A549 (cell line): ENCODE measurements at regions not wholly inside any gene's neighbourhood (a gene's known extent, or its start where the extent isn't known, plus 50 kb on each side); places are given as distances from the start of the nearest gene placed in this dataset.

Experiments used
- ATAC-seq, 2 experiments: fragments of 200-7000 bp in 1 of 2; fragments of >200 bp in 1 of 2; cut with Nextera tagmentation in 1 of 2; cut with Tn5 transposase in 1 of 2; 3 replicates each; pipeline versions ENCODE4 v1.8.0 to v1.9.1; 2018 to 2020; ENCODE audit warnings: mild to moderate bottlenecking in 1 of 2, moderate library complexity in 1 of 2
- CTCF ChIA-PET: fragments of 300-600 bp; sonication (Branson Sonifier 250); formaldehyde crosslinking; extraction: SDS; loops from one replicate; lab custom pipeline; 2021; ENCODE audit warnings: antibody characterized with exemption, inconsistent platforms; lab: Yijun Ruan, JAX
- POLR2A ChIA-PET: fragments of 350-600 bp; formaldehyde crosslinking; extraction: SDS; loops from one replicate; lab custom pipeline; 2021; ENCODE audit warnings: antibody characterized with exemption, inconsistent platforms; lab: Yijun Ruan, JAX
- DNase-seq, 2 experiments: peaks; one replicate each; pipeline versions ENCODE4 v3.0.0 to v3.0.0-alpha.2; 2011 to 2016; ENCODE audit warnings: low read depth in 1 of 2, low spot score in 1 of 2
- FAIRE-seq: peaks from 2 replicates; lab custom pipeline; 2011; peaks lifted over from hg19 to GRCh38; lab: Jason Lieb, UNC
- H3K27ac ChIP-seq, 2 experiments: fragments of >200 bp; sonication (Bioruptor Twin); formaldehyde crosslinking; 3 replicates each; pipeline ENCODE4 v1.5.1; 2016 to 2017
- H3K4me1 ChIP-seq: fragments of >200 bp; sonication (Bioruptor Twin); formaldehyde crosslinking; 3 replicates; pipeline ENCODE4 v1.6.1; 2016
- H3K4me2 ChIP-seq: fragments of >200 bp; sonication (Bioruptor Twin); formaldehyde crosslinking; 3 replicates; pipeline ENCODE4 v1.6.1; 2016
- H3K4me3 ChIP-seq: fragments of >200 bp; sonication (Bioruptor Twin); formaldehyde crosslinking; 3 replicates; pipeline ENCODE4 v1.5.1; 2016
- H3K9me3 ChIP-seq: fragments of >200 bp; sonication (Bioruptor Twin); formaldehyde crosslinking; 3 replicates; pipeline ENCODE4 v1.6.1; 2016
- BHLHE40 ChIP-seq: IDR thresholded peaks from 2 replicates; pipeline ENCODE4 v1.6.1; 2012; ENCODE audit warnings: low read depth, low read length, inconsistent platforms
- CBX8 ChIP-seq: fragments of 200-600 bp; sonication (generic); IDR thresholded peaks from 2 replicates; pipeline ENCODE4 v1.6.1; 2016
- CEBPB ChIP-seq, 2 experiments: fragments of >200 bp in 1 of 2; sonication (Bioruptor Twin) in 1 of 2; formaldehyde crosslinking in 1 of 2; IDR thresholded peaks; 2 replicates each; pipeline ENCODE4 v1.6.1; 2012 to 2016
- CHD2 ChIP-seq: fragments of 150-350 bp; IDR thresholded peaks from 2 replicates; pipeline ENCODE4 v1.6.1; 2014; ENCODE audit warnings: low read length; ENCODE audit not compliant: partially characterized antibody
- CTCF ChIP-seq: fragments of >200 bp; sonication (Bioruptor Twin); formaldehyde crosslinking; IDR thresholded peaks from 3 replicates; pipeline ENCODE4 v1.5.1; 2016
- EHF ChIP-seq: fragments of 250-450 bp; sonication (Bioruptor Pico); IDR thresholded peaks from 2 replicates; pipeline ENCODE4 v1.5.0; 2020; ENCODE audit warnings: mild to moderate bottlenecking
- EP300 ChIP-seq, 2 experiments: fragments of >200 bp; sonication (Bioruptor Twin); formaldehyde crosslinking; IDR thresholded peaks; 2 replicates in 1 of 2; 3 replicates in 1 of 2; pipeline ENCODE4 v1.6.1; 2016 to 2017
- ESRRA ChIP-seq: fragments of 150-350 bp; IDR thresholded peaks from 2 replicates; pipeline ENCODE4 v1.6.1; 2014; ENCODE audit warnings: mild to moderate bottlenecking, low read length, borderline replicate concordance
- FOSL2 ChIP-seq, 2 experiments: fragments of 450-650 bp in 1 of 2; fragments of >200 bp in 1 of 2; sonication (Bioruptor Twin) in 1 of 2; formaldehyde crosslinking; IDR thresholded peaks; 2 replicates each; pipeline versions ENCODE4 v1.5.0 to v1.6.1; 2016 to 2020; ENCODE audit warnings: mild to moderate bottlenecking in 1 of 2, moderate library complexity in 1 of 2
- FOXS1 ChIP-seq: fragments of 250-450 bp; sonication (Bioruptor Pico); IDR thresholded peaks from 2 replicates; pipeline ENCODE4 v1.5.0; 2020; ENCODE audit warnings: mild to moderate bottlenecking, moderate library complexity
- HDAC2 ChIP-seq: fragments of 200-600 bp; sonication (generic); IDR thresholded peaks from 2 replicates; pipeline ENCODE4 v1.6.1; 2016
- HEYL ChIP-seq: fragments of 250-450 bp; sonication (Bioruptor Pico); IDR thresholded peaks from 2 replicates; pipeline ENCODE4 v1.8.0; 2021; ENCODE audit warnings: mild to moderate bottlenecking, moderate library complexity
- HOXB5 ChIP-seq: fragments of 250-450 bp; sonication (Bioruptor Pico); IDR thresholded peaks from 2 replicates; pipeline ENCODE4 v1.5.0; 2020; ENCODE audit warnings: mild to moderate bottlenecking, moderate library complexity
- KDM5A ChIP-seq: fragments of 200-600 bp; sonication (generic); IDR thresholded peaks from 2 replicates; pipeline ENCODE4 v1.6.1; 2016; ENCODE audit warnings: antibody characterized with exemption, mild to moderate bottlenecking
- MAFK ChIP-seq: fragments of 450-650 bp; IDR thresholded peaks from 2 replicates; pipeline ENCODE4 v1.6.1; 2014; ENCODE audit not compliant: partially characterized antibody
- NPAS2 ChIP-seq: fragments of 250-450 bp; sonication (Bioruptor Pico); IDR thresholded peaks from 2 replicates; pipeline ENCODE4 v1.8.0; 2022; ENCODE audit warnings: mild to moderate bottlenecking, moderate library complexity, borderline replicate concordance
- NR3C1 ChIP-seq: fragments of >200 bp; sonication (Bioruptor Twin); formaldehyde crosslinking; IDR thresholded peaks from 3 replicates; pipeline ENCODE4 v1.6.1; 2017
- PBX3 ChIP-seq: IDR thresholded peaks from 2 replicates; pipeline ENCODE4 v1.6.1; 2012
- PHF8 ChIP-seq: fragments of 200-600 bp; sonication (generic); IDR thresholded peaks from 2 replicates; pipeline ENCODE4 v1.6.1; 2016; ENCODE audit warnings: low read depth, mild to moderate bottlenecking, antibody characterized with exemption, moderate library complexity, borderline replicate concordance
- POLR2A ChIP-seq: IDR thresholded peaks from 2 replicates; pipeline ENCODE4 v1.6.1; 2012; ENCODE audit warnings: mild to moderate bottlenecking, low read length
- RCOR1 ChIP-seq: fragments of 150-350 bp; IDR thresholded peaks from 2 replicates; pipeline ENCODE4 v1.6.1; 2014; ENCODE audit warnings: antibody characterized with exemption, low read length, low read depth
- RFX5 ChIP-seq: fragments of 450-650 bp; IDR thresholded peaks from 2 replicates; pipeline ENCODE4 v1.7.1; 2014; ENCODE audit warnings: antibody characterized with exemption, mild to moderate bottlenecking, moderate library complexity
- RNF2 ChIP-seq: fragments of 200-600 bp; sonication (generic); IDR thresholded peaks from 2 replicates; pipeline ENCODE4 v1.6.1; 2016; ENCODE audit warnings: low read depth, mild to moderate bottlenecking, antibody characterized with exemption, moderate library complexity, borderline replicate concordance
- SMC3 ChIP-seq: fragments of >200 bp; sonication (Bioruptor Twin); formaldehyde crosslinking; IDR thresholded peaks from 3 replicates; pipeline ENCODE4 v1.6.1; 2018; ENCODE audit warnings: inconsistent platforms
- SREBF2 ChIP-seq: fragments of 450-650 bp; IDR thresholded peaks from 2 replicates; pipeline ENCODE4 v1.6.1; 2014; ENCODE audit warnings: mild to moderate bottlenecking, moderate library complexity
- TFCP2L1 ChIP-seq: fragments of 250-450 bp; sonication (Bioruptor Pico); IDR thresholded peaks from 2 replicates; pipeline ENCODE4 v1.5.0; 2021; ENCODE audit warnings: mild to moderate bottlenecking
- TP53 ChIP-seq: fragments of 250-450 bp; sonication (Bioruptor Pico); IDR thresholded peaks from 2 replicates; pipeline ENCODE4 v1.5.0; 2021; ENCODE audit warnings: mild to moderate bottlenecking, moderate library complexity
- ZFP36 ChIP-seq: fragments of 450-650 bp; IDR thresholded peaks from 2 replicates; pipeline ENCODE4 v1.6.1; 2014; ENCODE audit warnings: borderline replicate concordance; ENCODE audit not compliant: partially characterized antibody
- ZSCAN20 ChIP-seq: fragments of 250-450 bp; sonication (Bioruptor Pico); IDR thresholded peaks from 2 replicates; pipeline ENCODE4 v1.8.0; 2022; ENCODE audit warnings: mild to moderate bottlenecking, moderate library complexity
- WGBS: methylation state at CpG from one replicate; pipeline ENCODE4 v1.1.6; 2017; ENCODE audit errors: missing lambda C conversion rate; 5-methylcytosine and 5-hydroxymethylcytosine counted together
- TF ChIP-seq, protein P1 (sequence below): fragments of >200 bp; sonication (Bioruptor Twin); formaldehyde crosslinking; IDR thresholded peaks from 3 replicates; pipeline ENCODE4 v1.6.1; 2016

DNA sequence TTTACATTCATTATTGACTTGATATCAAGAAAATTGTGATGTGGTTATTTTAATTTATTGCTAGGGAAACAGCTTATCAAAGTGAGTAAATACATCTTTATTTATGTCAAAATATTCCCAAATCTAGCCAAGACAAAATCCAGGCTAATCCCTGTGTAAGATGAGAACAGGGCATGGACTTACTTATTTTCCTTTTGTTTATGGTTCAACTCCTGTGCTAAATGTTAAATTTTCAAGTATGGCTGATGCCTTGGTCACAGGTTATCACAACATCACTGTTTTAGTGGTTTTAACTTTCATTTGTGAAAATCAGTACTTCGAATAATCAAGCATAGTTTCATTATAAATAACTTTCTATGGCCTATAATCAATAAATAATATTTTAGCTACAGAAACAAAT is 657.0 kb upstream of the SYT4 start:
- no peak overlapping the region for H3K4me3 ChIP-seq
- no peaks in the 10 kb centered on the region for H3K4me1 ChIP-seq
- H3K27ac ChIP-seq, result no peak overlapping the region
- ChIA-PET CTCF (no interaction called here), POLR2A (no interaction called here)
- 0% methylated on average over 1 of the region's 1 CpG for WGBS
- no peak for DNase-seq
- TF ChIP-seq PBX3 (no peak), MAFK (no peak), TP53 (CRISPR knock-in tag) (no peak), BHLHE40 (no peak), EHF (no peak), SREBF2 (no peak), HEYL (CRISPR knock-in tag) (no peak), HOXB5 (CRISPR knock-in tag) (no peak), NPAS2 (no peak), ZSCAN20 (no peak), RCOR1 (no peak), KDM5A (no peak)
- H3K4me2 ChIP-seq, result no peak overlapping the region
- no peak for ATAC-seq
- no peaks in the 10 kb centered on the region for H3K9me3 ChIP-seq
- FAIRE-seq, result no peak

DNA sequence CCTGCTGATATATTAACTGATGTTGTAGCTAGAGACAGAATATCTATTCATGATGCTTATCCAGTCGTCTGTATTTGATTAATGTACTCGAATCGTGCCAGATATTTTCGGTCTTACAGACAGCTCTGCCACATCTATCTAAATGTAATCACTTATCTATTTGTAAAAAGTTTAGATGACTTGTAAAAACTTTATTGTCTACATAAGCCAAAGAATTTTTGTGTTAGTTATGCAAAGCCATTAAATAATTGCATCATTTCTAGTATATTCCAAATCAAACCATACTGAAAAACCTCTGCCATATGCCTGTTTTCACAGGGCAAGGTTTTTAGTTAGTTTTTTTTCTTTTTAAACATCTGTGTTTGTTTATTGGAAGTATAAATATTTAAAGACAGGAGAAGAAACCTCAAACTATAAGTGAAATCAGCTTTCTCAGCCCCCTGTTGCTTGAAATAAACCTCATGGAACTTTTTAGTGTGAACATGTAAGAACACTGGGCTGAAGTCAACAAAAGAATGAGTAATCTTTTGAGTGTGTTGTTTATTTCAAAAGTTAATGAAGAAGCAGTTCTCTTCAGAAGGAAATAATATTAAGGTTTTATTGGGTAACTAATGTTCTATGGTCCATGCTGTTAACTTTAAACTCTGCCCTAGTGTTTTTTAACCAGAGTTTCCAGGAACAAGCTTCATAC is 657.6 kb upstream of the SYT4 start:
- CTCF ChIA-PET, result no interaction called here
- no peak for FAIRE-seq
- no peak for ATAC-seq

DNA sequence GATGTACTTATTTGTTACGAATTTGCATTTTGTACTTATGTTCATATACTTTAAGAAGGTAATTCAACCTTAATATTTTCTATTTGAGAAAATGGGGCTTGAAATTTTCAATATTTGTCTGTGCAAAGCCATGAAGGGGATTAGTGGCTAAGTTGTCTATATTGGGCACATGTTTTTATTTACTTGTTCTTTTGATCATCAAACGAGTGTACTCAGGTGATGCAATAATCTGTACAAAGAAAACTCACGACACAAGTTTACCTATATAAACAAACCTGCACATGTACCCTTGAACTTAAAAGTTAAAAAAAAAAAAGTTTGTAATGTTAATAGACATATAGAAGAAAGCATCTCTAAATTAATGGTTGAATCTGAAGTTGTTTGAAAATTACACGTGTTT is 658.9 kb upstream of the SYT4 start:
- CTCF ChIA-PET, result no interaction called here

More for the DNA sequence above, 657.6 kb upstream of the SYT4 start:
- POLR2A ChIA-PET, result no interaction called here
- Histone ChIP-seq H3K27ac (no peak overlapping the region), H3K4me3 (no peak overlapping the region), H3K4me1 (no peaks in the 10 kb centered on the region), H3K9me3 (no peaks in the 10 kb centered on the region), H3K4me2 (no peak overlapping the region)
- WGBS, result under 1% methylated on average over 4 of the region's 4 CpGs
- DNase-seq, result no peak
- TF ChIP-seq CTCF (no peak), NR3C1 (no peak), HDAC2 (no peak), FOSL2 (IDR thresholded peaks at IDR 0.05) (no peak), FOSL2 (CRISPR knock-in tag; IDR thresholded peaks at IDR 0.05) (no peak), CHD2 (no peak), ZSCAN20 (no peak), HEYL (CRISPR knock-in tag) (no peak), POLR2A (no peak), ZFP36 (no peak)
- TF ChIP-seq, all 56 proteins: peak for 0

DNA sequence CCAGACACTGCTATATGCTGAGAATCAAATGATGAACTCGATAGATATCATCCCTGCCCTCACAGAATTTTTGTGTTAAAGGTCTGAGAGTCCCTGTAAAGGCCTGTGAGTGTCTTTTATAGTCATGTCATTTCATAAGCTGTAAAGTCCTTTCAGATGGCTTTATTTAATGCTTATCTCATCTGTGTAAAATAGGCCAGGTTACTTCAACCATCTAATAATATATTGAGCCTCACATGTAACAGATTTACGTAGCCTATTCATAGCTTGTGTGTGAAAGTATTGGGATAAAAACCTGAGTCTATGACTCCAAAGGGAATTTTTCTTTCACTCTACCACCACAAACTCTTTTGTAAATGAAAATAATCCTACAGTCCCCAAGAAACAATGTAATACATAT is 672.0 kb upstream of the SYT4 start:
- no peak for DNase-seq
- TF ChIP-seq EP300 (IDR thresholded peaks at IDR 0.05), result no peak
- no peak for TF ChIP-seq CEBPB (IDR thresholded peaks at IDR 0.05)
- no peak for TF ChIP-seq PHF8
- no peak for TF ChIP-seq FOXS1 (CRISPR knock-in tag)
- no peak for TF ChIP-seq HOXB5 (CRISPR knock-in tag)
- TF ChIP-seq SMC3, result no peak
- TF ChIP-seq NPAS2, result no peak
- no peak for TF ChIP-seq RFX5
- no peak for TF ChIP-seq RNF2
- TF ChIP-seq TP53 (CRISPR knock-in tag), result no peak
- TF ChIP-seq CBX8, result no peak
- no peak for TF ChIP-seq ESRRA
- TF ChIP-seq, protein P1, sequence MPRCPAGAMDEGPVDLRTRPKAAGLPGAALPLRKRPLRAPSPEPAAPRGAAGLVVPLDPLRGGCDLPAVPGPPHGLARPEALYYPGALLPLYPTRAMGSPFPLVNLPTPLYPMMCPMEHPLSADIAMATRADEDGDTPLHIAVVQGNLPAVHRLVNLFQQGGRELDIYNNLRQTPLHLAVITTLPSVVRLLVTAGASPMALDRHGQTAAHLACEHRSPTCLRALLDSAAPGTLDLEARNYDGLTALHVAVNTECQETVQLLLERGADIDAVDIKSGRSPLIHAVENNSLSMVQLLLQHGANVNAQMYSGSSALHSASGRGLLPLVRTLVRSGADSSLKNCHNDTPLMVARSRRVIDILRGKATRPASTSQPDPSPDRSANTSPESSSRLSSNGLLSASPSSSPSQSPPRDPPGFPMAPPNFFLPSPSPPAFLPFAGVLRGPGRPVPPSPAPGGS, result no peak
- TF ChIP-seq, all 56 proteins: peak for 0
- Histone ChIP-seq H3K9me3 (no peaks in the 10 kb centered on the region), H3K4me2 (no peak overlapping the region), H3K27ac (no peak overlapping the region), H3K4me3 (no peak overlapping the region), H3K4me1 (no peaks in the 10 kb centered on the region)
- POLR2A ChIA-PET, result no interaction called here
- ATAC-seq (no peak), FAIRE-seq (no peak)
- CTCF ChIA-PET, result no interaction called here
- WGBS, result 0% methylated on average over 2 of the region's 2 CpGs

More for the DNA sequence above, 658.9 kb upstream of the SYT4 start:
- no peaks in the 10 kb centered on the region for H3K4me1 ChIP-seq
- H3K27ac ChIP-seq, result no peak overlapping the region
- ATAC-seq, result no peak
- TF ChIP-seq TFCP2L1 (no peak), HDAC2 (no peak), NR3C1 (no peak), SMC3 (no peak)
- no peak for FAIRE-seq
- POLR2A ChIA-PET, result no interaction called here
- WGBS, result 21% methylated on average over 4 of the region's 4 CpGs
- H3K4me3 ChIP-seq, result no peak overlapping the region
- H3K9me3 ChIP-seq, result no peaks in the 10 kb centered on the region
- no peak for DNase-seq
- H3K4me2 ChIP-seq, result no peak overlapping the region
